NCI-H526 treated with DMSO at 0.1 percent for 48 hours (cell line): ENCODE measurements at regions not wholly inside any gene's neighbourhood (a gene's known extent, or its start where the extent isn't known, plus 50 kb on each side); places are given as distances from the start of the nearest gene placed in this dataset.

Source experiments
- DNase-seq: peaks from one replicate; lab custom pipeline; 2025; lab: John Stamatoyannopoulos, UW

- no peak for DNase-seq
Measured at GRCh38 chr10:2439983-2440382, 627.4 kb upstream of the PFKP start.

DNA sequence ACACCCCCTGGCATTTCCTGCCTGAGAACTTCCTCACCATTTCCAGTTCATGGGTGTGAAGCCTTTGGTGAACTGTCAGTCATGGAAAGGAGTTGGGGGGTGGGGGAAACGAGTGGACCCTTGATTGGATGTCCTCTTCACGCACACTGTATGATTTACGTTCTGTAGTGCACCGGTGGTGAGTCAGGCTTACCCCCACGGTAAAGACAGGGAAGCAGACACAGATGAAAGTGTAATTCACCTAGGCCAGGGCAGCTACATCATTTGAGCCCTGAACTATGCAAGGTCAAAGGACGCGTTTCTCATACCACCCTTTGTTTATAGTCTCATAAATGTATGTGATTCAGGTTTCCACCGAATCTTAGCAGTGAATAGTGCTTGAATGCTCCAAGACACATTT is 628.3 kb upstream of the PFKP start:
- no peak for DNase-seq

DNA sequence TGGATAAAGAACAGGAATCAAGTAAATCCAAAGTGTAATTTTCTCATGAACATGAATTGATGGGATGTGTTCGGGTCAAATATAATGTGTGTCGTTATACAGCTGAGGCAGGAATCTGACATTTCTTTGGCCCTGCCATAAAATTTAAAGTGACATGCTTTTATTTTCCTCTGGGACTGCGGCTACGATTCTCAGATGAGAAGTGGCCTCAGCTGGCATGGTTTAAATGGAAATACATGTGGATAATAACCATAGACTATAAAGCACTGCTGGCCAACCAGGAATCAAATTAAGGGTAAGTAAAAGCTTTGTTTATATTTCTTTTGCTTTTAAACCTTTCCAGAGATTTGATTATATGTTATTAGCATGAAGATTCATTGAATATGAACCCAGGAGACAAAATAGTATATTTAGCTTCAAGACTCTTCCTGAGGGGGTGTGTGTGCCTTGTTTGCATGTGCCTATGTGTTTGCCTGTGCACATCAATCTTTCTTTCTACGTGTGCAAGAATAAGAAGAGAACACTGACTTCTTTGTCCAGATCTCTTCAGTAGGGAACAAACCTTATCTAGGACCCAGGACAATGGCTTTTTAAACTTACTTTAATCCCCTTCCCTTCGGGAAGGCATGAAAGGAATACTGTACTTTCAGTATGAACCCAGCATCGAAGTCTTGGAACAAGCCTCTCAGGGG is 629.0 kb upstream of the PFKP start:
- no peak for DNase-seq

GRCh38 chr10:2436933-2437332 is 630.4 kb upstream of the PFKP start:
- no peak for DNase-seq

- no peak for DNase-seq
Measured at GRCh38 chr10:2431961-2432360, 635.4 kb upstream of the PFKP start.

- no peak for DNase-seq
Measured at GRCh38 chr10:2427412-2427811, 639.9 kb upstream of the PFKP start.

GRCh38 chr10:2425320-2425719 is 642.0 kb upstream of the PFKP start:
- no peak for DNase-seq

DNA sequence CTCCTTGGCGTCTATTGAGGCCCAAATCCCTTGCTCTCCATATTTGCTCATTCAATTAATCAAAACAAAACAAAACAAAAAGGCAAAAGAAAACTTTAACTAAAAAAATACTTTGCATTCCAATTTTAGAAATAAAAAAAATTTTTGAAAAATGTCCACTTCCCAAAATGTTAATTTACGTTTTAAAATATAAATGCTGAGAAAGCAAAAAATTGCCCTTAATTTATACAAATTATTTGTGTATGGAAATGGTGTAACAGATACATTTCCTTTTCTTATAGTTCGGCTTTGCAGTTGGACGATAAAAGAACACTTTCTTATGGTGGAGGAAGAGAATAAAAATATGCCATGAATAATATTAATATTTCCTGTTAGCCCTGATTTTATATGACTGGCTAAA is 652.8 kb upstream of the PFKP start:
- no peak for DNase-seq

- DNase-seq = no peak
Measured at GRCh38 chr10:2414039-2414438, 653.3 kb upstream of the PFKP start.

DNA sequence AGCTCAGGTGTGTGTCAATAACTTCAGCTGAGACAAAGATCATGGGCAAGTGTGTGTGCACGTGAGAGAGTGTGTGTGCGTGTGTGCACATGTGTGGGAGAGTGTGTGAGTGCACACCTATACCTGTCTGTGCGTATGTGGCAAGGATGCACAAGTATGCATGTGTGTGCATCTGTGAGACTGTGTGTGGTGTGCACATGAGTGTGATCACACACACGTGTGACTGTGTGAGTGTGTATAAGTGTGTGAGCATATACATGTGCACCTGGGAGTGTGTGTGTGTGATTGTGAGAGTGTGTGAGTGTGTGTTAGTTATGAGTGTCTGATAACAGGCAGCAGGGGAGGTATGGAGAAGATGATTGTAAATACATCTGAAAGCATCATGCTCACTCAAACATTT is 657.3 kb upstream of the PFKP start:
- DNase-seq = no peak

GRCh38 chr10:2401459-2401858 is 664.1 kb upstream of the ADARB2 start:
- no peak for DNase-seq

- DNase-seq = no peak
Measured at GRCh38 chr10:2399482-2399881, 662.2 kb upstream of the ADARB2 start.

GRCh38 chr10:2392145-2392812 is 655.0 kb upstream of the ADARB2 start:
- no peak for DNase-seq

DNA sequence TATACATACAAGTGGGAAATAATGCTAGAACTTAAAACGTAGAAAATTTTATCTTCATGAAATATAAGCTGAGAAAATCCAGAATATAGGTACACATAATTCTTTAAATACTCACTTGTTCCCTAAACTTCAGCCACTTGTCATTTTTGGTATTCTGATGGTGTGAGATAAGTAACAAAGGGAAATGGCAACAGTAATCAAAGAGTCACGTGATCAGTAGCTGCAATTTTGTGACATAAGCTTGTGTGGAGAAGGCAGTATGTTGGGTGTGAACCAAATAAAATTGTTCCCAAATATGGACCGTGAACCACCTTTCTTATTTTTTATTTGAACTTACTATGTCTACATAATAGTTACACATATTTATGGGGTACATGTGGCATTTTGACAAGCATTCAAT is 650.3 kb upstream of the ADARB2 start:
- no peak for DNase-seq

DNA sequence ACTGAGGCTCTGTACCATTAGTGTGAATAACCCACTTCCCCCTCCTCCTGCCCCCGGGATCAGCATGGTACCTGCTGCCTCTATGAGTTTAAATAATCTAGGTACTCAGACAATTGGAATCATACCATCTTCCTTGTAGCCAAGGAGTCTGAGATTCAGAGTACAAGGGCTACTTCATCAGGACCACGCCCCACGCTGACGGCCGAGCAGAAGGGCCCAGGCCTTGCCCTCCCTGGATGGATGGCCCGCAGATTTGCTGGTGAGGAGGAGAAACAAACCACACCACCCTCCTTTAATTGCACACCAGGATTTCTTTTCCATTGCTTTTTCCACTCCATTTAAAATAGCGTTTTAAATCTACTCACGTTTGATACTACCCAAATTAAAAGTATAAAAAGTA is 649.9 kb upstream of the ADARB2 start:
- no peak for DNase-seq

DNA sequence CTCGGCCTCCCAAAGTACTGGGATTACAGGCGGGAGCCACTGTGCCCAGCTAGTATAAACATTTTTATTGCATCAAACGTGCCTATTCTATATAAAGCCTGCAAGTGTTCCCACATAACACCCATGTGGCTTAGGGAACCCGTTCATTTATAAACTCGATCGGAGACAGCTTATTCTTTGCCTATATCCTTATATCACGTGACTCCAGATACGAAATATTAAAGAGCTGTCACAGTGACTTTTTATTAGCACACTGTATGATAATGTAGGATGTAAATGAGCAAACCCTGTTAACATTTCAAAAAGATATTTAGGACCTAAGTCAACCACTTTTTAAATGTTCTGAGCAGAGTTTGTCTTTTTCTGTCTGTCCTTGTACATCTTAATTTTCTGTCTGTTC is 642.9 kb upstream of the ADARB2 start:
- DNase-seq = no peak

GRCh38 chr10:2367083-2367482 is 629.8 kb upstream of the ADARB2 start:
- DNase-seq = no peak

DNA sequence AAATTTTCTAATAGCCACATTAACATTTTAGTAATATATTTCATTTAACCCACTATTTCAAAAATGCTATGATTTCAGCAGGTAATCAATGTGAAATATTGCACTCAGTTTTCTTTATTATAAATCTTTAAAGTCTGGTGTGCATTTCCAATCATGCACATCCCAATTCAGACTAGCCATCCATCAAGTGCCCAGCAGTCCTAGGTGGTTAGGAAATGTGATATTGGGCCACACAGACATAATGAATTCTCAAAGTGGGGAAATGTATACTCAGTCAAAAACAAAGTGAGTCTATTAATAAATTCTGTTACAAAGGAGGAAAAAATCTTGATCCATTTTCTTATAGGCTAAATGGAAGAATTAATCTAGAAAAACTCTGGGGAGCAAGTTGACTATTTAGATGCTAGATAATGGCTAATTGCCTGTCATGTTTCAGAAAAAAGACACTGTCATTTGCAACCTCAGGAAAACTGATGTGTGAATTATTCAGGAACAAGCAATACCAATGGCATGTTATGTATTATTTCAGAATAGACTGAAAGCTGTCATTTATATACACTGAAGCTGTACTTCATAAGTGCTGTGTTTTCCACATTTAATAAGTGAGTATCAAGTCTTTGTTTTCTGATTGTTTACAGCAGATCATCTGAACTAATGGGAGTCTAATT is 629.1 kb upstream of the ADARB2 start:
- DNase-seq = no peak

GRCh38 chr10:2362331-2362730 is 625.0 kb upstream of the ADARB2 start:
- no peak for DNase-seq

DNA sequence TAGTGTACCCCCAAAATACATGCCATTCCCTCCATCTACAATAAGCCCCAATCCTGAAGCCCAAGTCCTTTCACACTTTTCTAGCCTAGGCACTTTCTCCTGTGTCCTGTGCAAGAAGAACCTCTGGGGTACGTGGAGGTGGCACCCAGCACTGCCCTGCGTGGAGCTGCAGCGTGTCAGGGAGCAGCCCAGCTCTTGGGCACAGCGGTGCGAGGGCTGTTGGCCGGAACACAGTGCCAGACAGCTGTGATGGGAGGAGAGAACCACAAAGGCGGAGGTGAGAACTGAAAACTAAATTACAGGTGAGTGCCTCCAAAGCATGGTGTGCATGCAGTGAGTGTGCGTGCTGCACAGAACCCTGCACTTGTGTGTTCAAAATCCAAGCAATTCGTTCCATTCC is 621.3 kb upstream of the ADARB2 start:
- DNase-seq = no peak

DNA sequence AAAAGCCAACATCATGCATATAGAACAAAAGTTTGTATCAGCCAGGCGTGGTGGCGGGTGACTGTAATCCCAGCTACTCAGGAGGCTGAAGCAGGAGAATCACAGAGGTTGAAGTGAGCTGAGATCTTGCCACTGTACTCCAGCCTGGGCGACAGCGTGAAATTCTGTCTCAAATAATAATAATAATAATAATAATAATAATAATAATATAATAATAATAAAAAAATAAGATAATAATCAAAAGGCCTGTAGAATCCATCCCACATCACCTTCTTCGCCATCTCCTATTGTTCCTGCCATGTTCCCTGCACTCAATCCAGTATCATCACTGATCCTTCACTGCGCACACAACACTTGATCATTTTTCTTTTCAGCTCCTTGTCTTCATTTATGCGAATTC is 619.3 kb upstream of the ADARB2 start:
- no peak for DNase-seq

DNA sequence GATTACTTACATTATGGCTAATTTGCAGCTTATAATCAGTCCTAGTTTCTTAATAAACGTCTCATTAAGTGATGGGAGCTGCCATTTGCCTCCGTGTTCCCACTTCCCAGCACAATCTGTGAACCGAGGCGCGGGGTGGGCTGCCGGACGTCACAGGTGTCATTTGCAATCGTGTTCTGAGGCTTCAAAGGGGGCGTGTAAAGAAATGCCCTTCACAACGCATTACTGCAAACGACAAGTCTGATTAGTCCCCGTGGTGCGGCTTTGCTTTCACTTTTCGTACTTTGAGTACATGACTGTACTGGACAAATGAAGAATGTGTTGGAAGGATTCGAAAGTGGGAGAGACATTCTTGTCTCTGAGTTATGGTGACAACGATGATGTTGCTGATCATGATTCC is 614.2 kb upstream of the ADARB2 start:
- DNase-seq = no peak

DNA sequence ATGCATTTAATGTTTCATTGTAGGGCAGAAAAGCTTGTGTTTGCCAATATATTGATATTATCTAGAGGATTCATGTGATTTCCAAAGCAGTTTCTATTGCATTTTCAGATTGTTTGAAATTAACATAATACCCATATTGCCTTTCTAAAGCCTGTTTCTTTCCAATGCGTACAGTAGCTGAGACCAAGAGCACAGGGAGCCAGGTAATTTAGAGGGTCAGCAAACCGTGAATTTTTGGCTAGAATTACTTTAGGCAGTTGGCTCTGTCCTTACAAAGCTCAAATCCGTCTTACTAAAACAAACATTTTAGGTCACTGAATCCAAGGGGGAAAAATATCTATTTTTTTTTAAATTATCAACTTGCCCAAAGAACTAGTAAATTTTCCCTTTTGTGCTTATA is 604.9 kb upstream of the ADARB2 start:
- no peak for DNase-seq
